Breast epithelium (tissue), 3 donors: ENCODE measurements at regions not wholly inside any gene's neighbourhood (a gene's known extent, or its start where the extent isn't known, plus 50 kb on each side); places are given as distances from the start of the nearest gene placed in this dataset.

Experiments
- POLR2AphosphoS5 ChIP-seq, 3 donors: sonication (generic); formaldehyde crosslinking; IDR thresholded peaks; one replicate each; pipeline ENCODE4 v1.6.1; 2017; ENCODE audit warnings: antibody characterized with exemption in 3 of 3
- TF ChIP-seq, protein P1 (sequence below), 3 donors: fragments of 450-650 bp; IDR thresholded peaks; one replicate each; pipeline ENCODE4 v1.5.1; 2016 to 2017; ENCODE audit warnings: antibody characterized with exemption in 3 of 3, mild to moderate bottlenecking in 3 of 3, moderate library complexity in 3 of 3

GRCh38 chr14:41302776-41303175 lies 303.9 kb upstream of the LRFN5 start:
- TF ChIP-seq, protein P1, sequence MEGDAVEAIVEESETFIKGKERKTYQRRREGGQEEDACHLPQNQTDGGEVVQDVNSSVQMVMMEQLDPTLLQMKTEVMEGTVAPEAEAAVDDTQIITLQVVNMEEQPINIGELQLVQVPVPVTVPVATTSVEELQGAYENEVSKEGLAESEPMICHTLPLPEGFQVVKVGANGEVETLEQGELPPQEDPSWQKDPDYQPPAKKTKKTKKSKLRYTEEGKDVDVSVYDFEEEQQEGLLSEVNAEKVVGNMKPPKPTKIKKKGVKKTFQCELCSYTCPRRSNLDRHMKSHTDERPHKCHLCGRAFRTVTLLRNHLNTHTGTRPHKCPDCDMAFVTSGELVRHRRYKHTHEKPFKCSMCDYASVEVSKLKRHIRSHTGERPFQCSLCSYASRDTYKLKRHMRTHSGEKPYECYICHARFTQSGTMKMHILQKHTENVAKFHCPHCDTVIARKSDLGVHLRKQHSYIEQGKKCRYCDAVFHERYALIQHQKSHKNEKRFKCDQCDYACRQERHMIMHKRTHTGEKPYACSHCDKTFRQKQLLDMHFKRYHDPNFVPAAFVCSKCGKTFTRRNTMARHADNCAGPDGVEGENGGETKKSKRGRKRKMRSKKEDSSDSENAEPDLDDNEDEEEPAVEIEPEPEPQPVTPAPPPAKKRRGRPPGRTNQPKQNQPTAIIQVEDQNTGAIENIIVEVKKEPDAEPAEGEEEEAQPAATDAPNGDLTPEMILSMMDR (IDR thresholded peaks at IDR 0.05) = no peak
- TF ChIP-seq POLR2AphosphoS5 (IDR thresholded peaks at IDR 0.05) = no peak
